Upper lobe of right lung (tissue), 1 donor: ENCODE measurements at regions not wholly inside any gene's neighbourhood (a gene's known extent, or its start where the extent isn't known, plus 50 kb on each side); places are given as distances from the start of the nearest gene placed in this dataset.

Experiments used
- ATAC-seq: fragments of 200-7000 bp; cut with Tn5 transposase; one replicate; pipeline ENCODE4 v1.9.1; 2020; ENCODE audit warnings: mild to moderate bottlenecking, moderate library complexity
- DNase-seq: peaks from one replicate; pipeline ENCODE4 v3.0.0-alpha.2; 2020
- H3K27ac ChIP-seq: fragments of 200-600 bp; one replicate; pipeline ENCODE4 v1.8.0; 2022
- H3K27me3 ChIP-seq: fragments of 200-600 bp; one replicate; pipeline ENCODE4 v1.8.0; 2022; ENCODE audit warnings: mild to moderate bottlenecking
- H3K36me3 ChIP-seq: fragments of 200-600 bp; one replicate; pipeline ENCODE4 v1.8.0; 2022
- H3K4me1 ChIP-seq: fragments of 200-600 bp; one replicate; pipeline ENCODE4 v1.8.0; 2022
- H3K4me3 ChIP-seq: fragments of 200-600 bp; one replicate; pipeline ENCODE4 v1.8.0; 2022; ENCODE audit warnings: mild to moderate bottlenecking
- H3K9me3 ChIP-seq: fragments of 200-600 bp; one replicate; pipeline ENCODE4 v1.8.0; 2022
- intact Hi-C: fragments of 100-400 bp; cut with DNase I; formaldehyde crosslinking; loops from one replicate; pipeline ENCODE4 v1.11.0; 2022
- TF ChIP-seq, protein P1 (sequence below): fragments of 200-600 bp; IDR thresholded peaks from one replicate; pipeline ENCODE4 v1.8.0; 2022; ENCODE audit warnings: antibody characterized with exemption
- donor health status: DM: no; HTN: yes; CAD: no; lungs with severe emphysema.

DNA sequence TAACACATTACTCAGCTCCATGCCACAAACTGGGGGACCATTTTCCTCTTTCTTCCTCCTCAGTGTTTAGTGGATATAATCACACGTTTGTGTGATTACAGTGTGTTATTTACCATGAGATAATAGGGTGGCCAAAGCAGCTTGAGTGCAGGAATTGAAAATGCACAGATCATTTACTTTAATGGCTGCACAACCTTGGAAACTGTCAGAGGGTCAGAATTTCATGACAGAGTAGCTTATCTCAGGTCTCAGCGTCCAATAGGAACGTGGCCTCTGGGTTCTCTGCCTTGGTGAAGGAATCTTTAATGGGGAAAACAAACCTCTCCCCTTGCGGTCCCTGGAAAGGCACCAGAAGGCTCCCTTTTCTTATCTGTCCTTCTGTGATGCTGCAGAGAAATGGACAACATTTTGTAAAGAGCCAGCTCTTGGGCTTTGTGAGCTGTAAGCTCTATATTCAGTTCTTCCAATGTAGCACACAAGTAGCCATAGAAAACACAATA, 87.4 kb upstream of the CD180 start:
- ATAC-seq (no peak), DNase-seq (no peak)
- Histone ChIP-seq H3K36me3 (no peaks in the 10 kb centered on the region), H3K4me1 (peaks cover 15% of the 10 kb centered on the region), H3K27me3 (no peaks in the 10 kb centered on the region), H3K27ac (no peak overlapping the region), H3K4me3 (no peak overlapping the region), H3K9me3 (no peaks in the 10 kb centered on the region)
- intact Hi-C loops, result no loop called here
- TF ChIP-seq, protein P1, sequence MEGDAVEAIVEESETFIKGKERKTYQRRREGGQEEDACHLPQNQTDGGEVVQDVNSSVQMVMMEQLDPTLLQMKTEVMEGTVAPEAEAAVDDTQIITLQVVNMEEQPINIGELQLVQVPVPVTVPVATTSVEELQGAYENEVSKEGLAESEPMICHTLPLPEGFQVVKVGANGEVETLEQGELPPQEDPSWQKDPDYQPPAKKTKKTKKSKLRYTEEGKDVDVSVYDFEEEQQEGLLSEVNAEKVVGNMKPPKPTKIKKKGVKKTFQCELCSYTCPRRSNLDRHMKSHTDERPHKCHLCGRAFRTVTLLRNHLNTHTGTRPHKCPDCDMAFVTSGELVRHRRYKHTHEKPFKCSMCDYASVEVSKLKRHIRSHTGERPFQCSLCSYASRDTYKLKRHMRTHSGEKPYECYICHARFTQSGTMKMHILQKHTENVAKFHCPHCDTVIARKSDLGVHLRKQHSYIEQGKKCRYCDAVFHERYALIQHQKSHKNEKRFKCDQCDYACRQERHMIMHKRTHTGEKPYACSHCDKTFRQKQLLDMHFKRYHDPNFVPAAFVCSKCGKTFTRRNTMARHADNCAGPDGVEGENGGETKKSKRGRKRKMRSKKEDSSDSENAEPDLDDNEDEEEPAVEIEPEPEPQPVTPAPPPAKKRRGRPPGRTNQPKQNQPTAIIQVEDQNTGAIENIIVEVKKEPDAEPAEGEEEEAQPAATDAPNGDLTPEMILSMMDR, result no peak

DNA sequence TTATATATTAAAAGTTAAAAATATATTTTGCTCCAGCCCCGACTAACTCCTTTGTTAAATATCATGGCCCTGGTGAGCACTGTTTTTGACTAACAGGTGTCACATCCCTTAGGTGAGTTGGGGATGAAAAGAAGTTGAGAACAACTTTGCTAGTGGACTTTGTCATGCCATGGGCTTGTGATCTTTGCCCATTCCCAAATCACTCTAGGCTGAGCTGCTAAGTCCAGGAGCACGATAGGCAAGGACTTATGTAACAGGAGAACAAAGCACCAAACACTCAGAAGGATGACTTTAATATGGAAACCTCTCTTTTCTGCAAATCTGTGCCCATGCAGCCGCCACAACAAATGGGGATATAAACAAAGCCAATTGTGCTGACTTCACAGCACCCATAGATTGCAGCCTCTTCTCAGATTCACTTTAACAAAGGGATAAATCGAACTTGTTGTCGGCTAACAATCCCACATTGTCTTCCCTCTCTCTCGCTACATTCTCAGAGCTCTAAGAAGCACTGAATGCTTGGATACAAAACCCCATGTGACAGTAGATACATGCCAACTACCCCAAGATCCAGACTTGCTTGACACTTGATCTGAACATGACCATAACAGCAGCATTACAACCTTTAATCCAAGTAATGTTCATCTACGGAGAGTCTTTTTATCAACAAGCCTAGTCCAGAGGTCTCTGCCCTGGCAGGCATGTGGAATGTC, 86.8 kb upstream of the CD180 start:
- H3K4me1 ChIP-seq, result peaks cover 10% of the 10 kb centered on the region
- H3K4me3 ChIP-seq, result no peak overlapping the region
- H3K36me3 ChIP-seq, result no peaks in the 10 kb centered on the region
- DNase-seq (no peak), ATAC-seq (no peak)
- intact Hi-C loops, result no loop called here
- H3K27ac ChIP-seq, result no peak overlapping the region
- no peaks in the 10 kb centered on the region for H3K27me3 ChIP-seq
- H3K9me3 ChIP-seq, result no peaks in the 10 kb centered on the region
- TF ChIP-seq, protein P1, result no peak

GRCh38 chr5:67281874-67282273, 85.3 kb upstream of the CD180 start:
- H3K4me1 ChIP-seq, result no peaks in the 10 kb centered on the region
- H3K9me3 ChIP-seq, result no peaks in the 10 kb centered on the region
- no peaks in the 10 kb centered on the region for H3K27me3 ChIP-seq
- H3K27ac ChIP-seq, result no peak overlapping the region
- H3K4me3 ChIP-seq, result no peak overlapping the region
- no peaks in the 10 kb centered on the region for H3K36me3 ChIP-seq
- TF ChIP-seq, protein P1, result no peak
- DNase-seq, result no peak
- intact Hi-C loops, result no loop called here
- no peak for ATAC-seq

DNA sequence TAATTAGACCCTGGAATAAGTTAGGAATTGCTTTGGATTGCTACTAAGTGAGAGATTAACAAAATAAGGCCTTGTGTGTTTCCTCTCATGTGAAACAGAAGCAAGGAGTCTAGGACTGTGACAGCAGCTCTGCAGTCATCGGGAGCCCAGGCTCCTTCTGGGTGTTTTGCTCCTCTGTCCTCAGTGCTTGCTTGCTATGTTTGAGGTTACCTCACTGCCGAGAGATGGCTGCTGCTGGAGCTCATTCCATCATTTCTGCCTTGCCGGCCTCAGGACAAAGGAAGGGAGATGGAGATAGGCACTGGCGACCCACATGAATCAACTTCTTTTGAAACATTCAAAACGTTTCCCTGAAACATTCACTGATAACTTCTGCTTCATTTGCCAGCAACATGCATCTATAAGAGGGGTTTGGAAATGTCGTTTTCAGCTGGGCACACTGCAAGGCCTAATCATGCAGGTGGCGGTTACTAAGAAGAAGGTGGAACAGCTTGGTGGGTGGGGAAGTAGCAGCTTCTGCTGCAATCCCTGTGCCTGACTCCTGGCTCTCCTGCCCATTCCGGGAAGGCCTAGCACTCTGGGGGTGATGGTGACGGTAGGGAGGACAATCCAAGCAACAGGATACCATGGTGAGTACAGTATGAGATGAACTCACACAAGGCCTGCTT, 77.2 kb upstream of the CD180 start:
- peaks cover 12% of the 10 kb centered on the region for H3K4me1 ChIP-seq
- ATAC-seq, result no peak
- intact Hi-C loops, result no loop called here
- TF ChIP-seq, protein P1, result no peak
- no peaks in the 10 kb centered on the region for H3K9me3 ChIP-seq
- no peak overlapping the region for H3K4me3 ChIP-seq
- no peak for DNase-seq
- no peak overlapping the region for H3K27ac ChIP-seq
- no peaks in the 10 kb centered on the region for H3K36me3 ChIP-seq
- no peaks in the 10 kb centered on the region for H3K27me3 ChIP-seq

GRCh38 chr5:67272453-67273130, 76.0 kb upstream of the CD180 start:
- no peaks in the 10 kb centered on the region for H3K27me3 ChIP-seq
- H3K4me1 ChIP-seq, result peaks cover 24% of the 10 kb centered on the region
- TF ChIP-seq, protein P1, result no peak
- no peak overlapping the region for H3K4me3 ChIP-seq
- no peaks in the 10 kb centered on the region for H3K9me3 ChIP-seq
- intact Hi-C loops, result no loop called here
- no peaks in the 10 kb centered on the region for H3K36me3 ChIP-seq
- DNase-seq, result no peak
- no peak overlapping the region for H3K27ac ChIP-seq
- no peak for ATAC-seq
